ENCODE measurements at regions not wholly inside any gene's neighbourhood (a gene's known extent, or its start where the extent isn't known, plus 50 kb on each side); places are given as distances from the start of the nearest gene placed in this dataset.
"Not testable (repeated sequence)": the region's sequence is repeated elsewhere in the genome, so short reads cannot be mapped to it uniquely, and the experiment has no call there.

- no peak for DNase-seq
Measured at GRCh38 chr6:56798163-56798562, 155.5 kb upstream of the DST start.

- no peak for DNase-seq
Measured at GRCh38 chr6:56796196-56796532, 153.5 kb upstream of the DST start.

GRCh38 chr6:56795466-56796195 lies 152.9 kb upstream of the DST start:
- DNase-seq: no peak

GRCh38 chr6:56794421-56794820 lies 151.7 kb upstream of the DST start:
- DNase-seq: no peak

GRCh38 chr6:56793938-56794337 lies 151.2 kb upstream of the DST start:
- no peak for DNase-seq

GRCh38 chr6:56790414-56790813 lies 147.7 kb upstream of the DST start:
- no peak for DNase-seq

GRCh38 chr6:56789879-56790278 lies 147.2 kb upstream of the DST start:
- no peak for DNase-seq

- DNase-seq: no peak
Measured at GRCh38 chr6:56789342-56789741, 146.7 kb upstream of the DST start.

GRCh38 chr6:56787209-56787608 lies 144.5 kb upstream of the DST start:
- no peak for DNase-seq

- no peak for DNase-seq
Measured at GRCh38 chr6:56786256-56786655, 143.6 kb upstream of the DST start.

- DNase-seq: not testable (repeated sequence)
Measured at GRCh38 chr6:56785536-56785935, 142.8 kb upstream of the DST start.

GRCh38 chr6:56780109-56780508 lies 137.4 kb upstream of the DST start:
- DNase-seq: not testable (repeated sequence)

GRCh38 chr6:56778503-56778902 lies 135.8 kb upstream of the DST start:
- DNase-seq: not testable (repeated sequence)

- DNase-seq: no peak
Measured at GRCh38 chr6:56775498-56776166, 132.9 kb upstream of the DST start.

- no peak for DNase-seq
Measured at GRCh38 chr6:56772737-56773184, 130.1 kb upstream of the DST start.

GRCh38 chr6:56771929-56772607 lies 129.4 kb upstream of the DST start:
- DNase-seq: no peak

- DNase-seq: no peak
Measured at GRCh38 chr6:56771189-56771588, 128.5 kb upstream of the DST start.

GRCh38 chr6:56770011-56770520 lies 127.4 kb upstream of the DST start:
- DNase-seq: no peak

- no peak for DNase-seq
Measured at GRCh38 chr6:56767892-56768531, 125.3 kb upstream of the DST start.

GRCh38 chr6:56767435-56767834 lies 124.7 kb upstream of the DST start:
- no peak for DNase-seq

GRCh38 chr6:56766806-56767178 lies 124.1 kb upstream of the DST start:
- no peak for DNase-seq

- DNase-seq: no peak
Measured at GRCh38 chr6:56766139-56766805, 123.6 kb upstream of the DST start.

- DNase-seq: no peak
Measured at GRCh38 chr6:56765494-56765893, 122.8 kb upstream of the DST start.
